ENCODE measurements at regions not wholly inside any gene's neighbourhood (a gene's known extent, or its start where the extent isn't known, plus 50 kb on each side); places are given as distances from the start of the nearest gene placed in this dataset.

GRCh38 chr20:16946097-16946496 lies 197.9 kb downstream of the OTOR start:
- whole genome bisulfite sequencing, 2 donors: 46% methylated on average over 2 of the region's 2 CpGs
- no peaks in the 10 kb centered on the region for H3K36me3 ChIP-seq
- H3K27me3 ChIP-seq: no peaks in the 10 kb centered on the region
- no peak overlapping the region for H3K27ac ChIP-seq
- H3K9me3 ChIP-seq: no peaks in the 10 kb centered on the region
- no peak for DNase-seq
- no peaks in the 10 kb centered on the region for H3K4me1 ChIP-seq
- intact Hi-C loops (cut with DNase I): no loop called here
- TF ChIP-seq POLR2A (IDR thresholded peaks at IDR 0.05): no peak
- TF ChIP-seq CTCF (IDR thresholded peaks at IDR 0.05): no peak
- no peak overlapping the region for H3K4me3 ChIP-seq

- 8 to 16% methylated on average over 2 of the region's 2 CpGs for WGBS, 2 donors
- Histone ChIP-seq H3K27me3 (no peaks in the 10 kb centered on the region), H3K27ac (peak overlapping the region in 1 of 4 donors; percentile 19), H3K36me3 (no peaks in the 10 kb centered on the region), H3K4me3 (no peak overlapping the region), H3K4me1 (no peaks in the 10 kb centered on the region), H3K9me3 (no peaks in the 10 kb centered on the region)
- intact Hi-C loops (cut with DNase I): no loop called here
- no peak for TF ChIP-seq CTCF (IDR thresholded peaks at IDR 0.05)
- TF ChIP-seq POLR2A (IDR thresholded peaks at IDR 0.05): no peak
- DNase-seq: no peak
Observed at GRCh38 chr20:16947479-16947878, 199.3 kb downstream of the OTOR start.

GRCh38 chr20:16951876-16952275 lies 203.7 kb downstream of the OTOR start:
- TF ChIP-seq POLR2A (IDR thresholded peaks at IDR 0.05) (no peak), CTCF (IDR thresholded peaks at IDR 0.05) (no peak)
- no peak overlapping the region for H3K27ac ChIP-seq
- H3K4me3 ChIP-seq: no peak overlapping the region
- no peaks in the 10 kb centered on the region for H3K27me3 ChIP-seq
- 45 to 64% methylated on average over 2 of the region's 2 CpGs for WGBS, 2 donors
- no peaks in the 10 kb centered on the region for H3K36me3 ChIP-seq
- no peak for DNase-seq
- no peaks in the 10 kb centered on the region for H3K9me3 ChIP-seq
- intact Hi-C loops (cut with DNase I): no loop called here
- H3K4me1 ChIP-seq: no peaks in the 10 kb centered on the region

- Histone ChIP-seq H3K9me3 (no peaks in the 10 kb centered on the region), H3K4me1 (no peaks in the 10 kb centered on the region), H3K36me3 (no peaks in the 10 kb centered on the region), H3K27me3 (no peaks in the 10 kb centered on the region), H3K4me3 (no peak overlapping the region), H3K27ac (no peak overlapping the region)
- TF ChIP-seq CTCF (IDR thresholded peaks at IDR 0.05) (no peak), POLR2A (IDR thresholded peaks at IDR 0.05) (no peak)
- intact Hi-C loops (cut with DNase I): no loop called here
- no peak for DNase-seq
- WGBS, 2 donors: 65 to 67% methylated on average over 1 of the region's 1 CpG
Observed at GRCh38 chr20:16952965-16953364, 204.8 kb downstream of the OTOR start.

GRCh38 chr20:16953858-16954257 lies 205.7 kb downstream of the OTOR start:
- Histone ChIP-seq H3K4me3 (no peak overlapping the region), H3K9me3 (no peaks in the 10 kb centered on the region), H3K36me3 (no peaks in the 10 kb centered on the region), H3K27me3 (no peaks in the 10 kb centered on the region), H3K4me1 (no peaks in the 10 kb centered on the region), H3K27ac (no peak overlapping the region)
- DNase-seq: no peak
- intact Hi-C loops (cut with DNase I): no loop called here
- TF ChIP-seq POLR2A (IDR thresholded peaks at IDR 0.05) (no peak), CTCF (IDR thresholded peaks at IDR 0.05) (no peak)
- 70 to 82% methylated on average over 4 of the region's 4 CpGs for WGBS, 2 donors
